Neural progenitor cell (in vitro differentiated cells): ENCODE measurements at regions not wholly inside any gene's neighbourhood (a gene's known extent, or its start where the extent isn't known, plus 50 kb on each side); places are given as distances from the start of the nearest gene placed in this dataset.

Experiments used
- CTCF ChIP-seq: fragments of 200-600 bp; sonication (generic); IDR thresholded peaks from 2 replicates; pipeline ENCODE4 v1.5.1; 2017; ENCODE audit warnings: antibody characterized with exemption, mild to moderate bottlenecking
- EZH2 ChIP-seq: fragments of 200-600 bp; sonication (generic); IDR thresholded peaks from 2 replicates; pipeline ENCODE4 v1.6.1; 2017; ENCODE audit warnings: antibody characterized with exemption, mild to moderate bottlenecking, moderate library complexity

DNA sequence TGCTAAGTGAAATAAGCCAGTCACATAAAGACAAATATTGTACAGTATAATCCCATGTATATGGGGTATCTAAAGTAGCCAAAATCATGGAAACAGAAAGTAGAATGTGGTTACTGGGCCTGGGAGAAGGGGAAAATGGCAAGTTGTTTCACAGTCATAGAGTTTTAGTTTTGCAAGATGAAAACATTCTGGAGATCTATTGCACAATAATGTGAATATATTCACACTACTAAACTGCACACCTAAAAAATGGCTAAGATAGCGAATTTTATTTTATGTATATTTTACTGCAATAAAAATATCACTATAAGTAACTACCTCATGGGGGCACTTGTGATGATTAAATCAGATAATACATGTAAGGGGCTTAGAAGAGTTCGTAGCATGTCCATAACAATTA lies 72.0 kb upstream of the ARHGAP32 start:
- TF ChIP-seq CTCF (no peak), EZH2 (no peak)
